ENCODE measurements at regions not wholly inside any gene's neighbourhood (a gene's known extent, or its start where the extent isn't known, plus 50 kb on each side); places are given as distances from the start of the nearest gene placed in this dataset.

DNA sequence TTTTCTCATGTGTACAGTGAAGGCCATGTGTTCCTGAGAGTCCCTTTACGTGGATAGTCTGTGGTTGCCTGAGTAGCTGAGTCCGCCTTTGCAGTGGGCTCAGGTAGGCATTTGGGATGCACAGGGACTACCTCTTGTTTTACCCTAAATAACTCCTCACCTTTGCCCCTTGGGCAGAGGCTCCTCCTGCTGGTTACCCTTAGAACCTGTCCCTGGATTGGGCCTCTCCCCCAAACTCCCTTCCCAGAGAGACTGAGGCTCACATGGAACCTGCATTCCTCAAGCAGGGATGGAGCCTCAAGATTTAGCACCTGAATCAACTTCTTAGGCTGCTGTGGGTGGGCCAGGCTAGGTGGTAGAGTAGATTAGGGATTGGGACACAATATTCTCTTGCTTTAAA lies 111.7 kb downstream of the FOXD2 start:
- ATAC-seq (peak; percentile 65), DNase-seq (ENCODE audit: low spot score) (no peak)

DNA sequence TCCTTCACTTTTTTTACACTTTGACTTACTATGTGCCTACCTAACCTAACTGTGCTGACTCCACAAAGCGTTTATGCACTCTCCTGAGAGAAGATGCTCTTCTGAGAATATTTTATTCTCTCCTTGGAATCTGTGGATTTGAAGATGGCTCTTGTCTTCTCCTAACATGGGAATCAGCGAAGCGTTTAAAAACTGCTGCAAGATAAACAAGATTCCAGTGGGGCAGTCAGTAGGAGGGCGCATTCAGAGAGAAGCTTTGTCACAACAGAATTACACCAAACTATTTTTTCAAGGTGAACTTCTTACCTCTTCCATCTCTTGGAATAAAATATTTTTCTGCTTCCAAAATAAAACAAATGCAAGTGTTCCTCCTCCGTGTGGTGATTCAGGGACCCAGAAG lies 113.1 kb downstream of the FOXD2 start:
- ATAC-seq: no peak
- no peak for DNase-seq (ENCODE audit: low spot score)

DNA sequence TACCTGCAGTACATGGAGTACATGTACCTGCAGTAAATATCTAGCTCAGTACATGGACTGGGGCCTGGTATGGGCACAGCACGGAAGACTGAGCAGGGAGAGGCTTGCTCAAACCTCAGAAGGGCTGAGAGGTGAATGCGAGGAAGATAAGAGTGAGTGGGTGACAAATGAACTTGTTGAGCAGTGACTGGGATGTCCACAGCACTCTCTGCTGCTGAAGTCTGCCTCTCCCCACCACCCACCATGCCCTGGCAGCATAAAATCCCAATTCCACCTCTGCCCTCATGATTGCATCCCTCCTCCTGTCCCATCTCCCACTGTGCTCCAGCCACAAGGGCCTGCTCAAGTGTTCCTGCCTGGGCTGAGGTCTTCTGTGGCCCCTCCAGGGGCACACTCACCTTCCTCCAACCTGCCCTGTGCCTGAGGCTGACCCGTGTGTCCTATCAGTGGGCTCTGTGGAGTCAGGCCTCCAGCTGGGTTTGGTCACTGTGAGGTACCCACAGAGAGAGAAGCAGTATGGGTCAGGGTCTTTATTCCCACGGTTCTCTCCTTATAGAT lies 114.2 kb downstream of the FOXD2 start:
- DNase-seq (ENCODE audit: low spot score) (no peak), ATAC-seq (no peak)

DNA sequence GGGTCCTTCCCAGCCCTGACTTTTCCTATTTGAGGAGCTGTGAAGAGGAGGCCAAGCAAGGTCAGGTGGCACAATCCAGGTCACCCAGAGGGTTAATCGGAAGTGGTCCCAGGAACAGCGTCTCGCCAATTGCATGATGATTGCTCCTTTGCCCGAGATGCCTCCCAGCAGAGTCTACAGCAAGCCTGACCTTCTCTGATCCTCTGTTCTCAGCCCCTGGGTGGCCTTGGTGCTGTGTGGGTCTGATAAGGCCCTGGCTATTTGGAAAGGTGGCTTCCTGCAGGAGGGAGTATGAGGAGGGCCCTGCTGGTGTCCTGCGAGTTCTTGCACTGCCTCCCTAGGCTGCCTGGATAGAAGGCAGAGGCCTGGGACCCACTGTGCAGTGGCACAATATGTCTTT lies 116.2 kb downstream of the FOXD2 start:
- DNase-seq (ENCODE audit: low spot score) (no peak), ATAC-seq (no peak)

DNA sequence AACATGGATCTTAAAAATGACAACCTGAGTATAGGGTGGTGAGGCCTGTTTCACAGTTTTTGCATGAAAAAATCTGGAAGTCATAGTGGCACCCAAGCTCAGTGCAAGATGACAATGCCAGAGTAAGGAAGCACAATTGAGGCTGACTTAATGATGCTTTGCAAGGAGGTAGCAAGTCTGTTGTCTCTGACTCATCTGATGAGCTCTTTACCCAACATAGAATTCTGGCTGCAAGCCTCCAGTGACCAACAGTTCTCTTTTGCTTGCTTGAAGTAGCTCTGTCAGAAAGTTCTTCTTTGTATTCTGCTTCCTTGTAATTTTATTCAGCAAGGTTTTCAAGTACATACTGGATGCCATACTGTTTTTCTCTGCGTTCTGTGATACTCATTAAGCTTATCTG lies 117.1 kb downstream of the FOXD2 start:
- DNase-seq (ENCODE audit: low spot score) (no peak), ATAC-seq (no peak)

DNA sequence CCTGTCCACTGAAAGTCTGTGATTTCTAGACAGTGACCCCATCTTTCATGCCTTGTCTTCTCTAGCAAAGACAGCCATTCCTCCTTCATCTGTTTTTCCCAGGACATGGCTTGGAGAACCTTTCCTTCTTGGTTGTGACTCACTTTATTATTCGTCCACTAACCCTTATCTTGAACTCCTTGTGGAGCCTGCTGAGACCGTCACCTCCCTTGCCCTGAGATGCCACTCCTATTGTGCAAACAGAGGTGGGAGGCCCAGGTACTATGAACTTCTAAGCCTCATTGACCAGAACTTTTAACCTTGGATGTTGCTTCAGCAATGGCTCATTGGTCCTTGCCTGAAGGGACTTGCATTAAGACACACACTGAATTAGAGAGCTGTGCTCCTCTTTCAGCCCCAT lies 117.5 kb downstream of the FOXD2 start:
- ATAC-seq (no peak), DNase-seq (ENCODE audit: low spot score) (no peak)

GRCh38 chr1:47555841-47556560 lies 118.2 kb downstream of the FOXD2 start:
- DNase-seq (ENCODE audit: low spot score): no peak
- no peak for ATAC-seq

GRCh38 chr1:47557066-47557465 lies 119.2 kb downstream of the FOXD2 start:
- ATAC-seq (no peak), DNase-seq (ENCODE audit: low spot score) (no peak)

DNA sequence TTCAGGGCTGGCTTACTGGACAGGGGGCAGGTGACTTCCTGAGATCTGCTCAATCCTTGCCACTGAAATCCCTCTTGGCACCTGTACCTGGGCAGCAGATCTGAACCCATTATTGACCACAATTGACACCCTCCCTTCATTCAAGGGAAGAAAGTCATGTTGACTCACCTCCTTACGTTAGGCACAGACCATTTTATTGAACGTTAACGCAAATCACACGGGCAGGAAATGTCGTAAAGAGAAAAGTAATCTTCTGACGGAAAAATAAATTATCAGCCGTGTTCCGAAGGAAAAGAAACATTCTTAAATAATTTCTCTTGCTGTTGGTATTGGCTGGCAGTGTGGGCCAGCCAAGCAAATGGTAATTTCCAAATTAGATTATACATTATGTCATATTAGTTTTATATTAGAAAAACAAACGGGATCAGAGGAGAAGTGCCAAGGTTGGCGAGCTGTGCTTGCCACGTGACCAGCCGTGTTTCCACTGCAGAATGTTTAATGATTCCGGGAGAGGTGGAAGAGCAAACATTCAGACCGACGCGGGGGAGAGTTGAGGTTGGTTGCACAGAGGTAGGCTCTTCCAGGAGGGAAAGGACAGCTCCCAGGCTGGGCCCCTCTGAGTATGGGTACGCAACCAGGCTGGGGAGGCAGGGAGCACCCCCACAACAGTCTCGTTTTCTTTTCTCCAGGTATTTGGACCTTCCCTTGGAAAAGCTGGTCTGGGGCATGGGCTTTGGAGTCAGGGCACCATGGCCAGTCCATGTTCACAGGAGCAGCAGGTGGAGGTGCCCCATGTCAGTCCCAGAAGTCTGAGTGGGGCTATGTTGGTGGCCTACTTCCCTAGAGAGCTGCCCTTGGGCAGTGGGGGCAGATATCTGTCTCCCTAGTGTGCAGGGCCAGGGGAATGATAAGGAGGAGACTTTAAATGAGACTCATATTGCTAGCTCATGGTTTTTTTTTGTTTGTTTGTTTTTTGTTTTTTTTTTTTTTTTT lies 121.1 kb downstream of the FOXD2 start:
- peak; percentile 87 for ATAC-seq
- DNase-seq (ENCODE audit: low spot score): peak; percentile 82

DNA sequence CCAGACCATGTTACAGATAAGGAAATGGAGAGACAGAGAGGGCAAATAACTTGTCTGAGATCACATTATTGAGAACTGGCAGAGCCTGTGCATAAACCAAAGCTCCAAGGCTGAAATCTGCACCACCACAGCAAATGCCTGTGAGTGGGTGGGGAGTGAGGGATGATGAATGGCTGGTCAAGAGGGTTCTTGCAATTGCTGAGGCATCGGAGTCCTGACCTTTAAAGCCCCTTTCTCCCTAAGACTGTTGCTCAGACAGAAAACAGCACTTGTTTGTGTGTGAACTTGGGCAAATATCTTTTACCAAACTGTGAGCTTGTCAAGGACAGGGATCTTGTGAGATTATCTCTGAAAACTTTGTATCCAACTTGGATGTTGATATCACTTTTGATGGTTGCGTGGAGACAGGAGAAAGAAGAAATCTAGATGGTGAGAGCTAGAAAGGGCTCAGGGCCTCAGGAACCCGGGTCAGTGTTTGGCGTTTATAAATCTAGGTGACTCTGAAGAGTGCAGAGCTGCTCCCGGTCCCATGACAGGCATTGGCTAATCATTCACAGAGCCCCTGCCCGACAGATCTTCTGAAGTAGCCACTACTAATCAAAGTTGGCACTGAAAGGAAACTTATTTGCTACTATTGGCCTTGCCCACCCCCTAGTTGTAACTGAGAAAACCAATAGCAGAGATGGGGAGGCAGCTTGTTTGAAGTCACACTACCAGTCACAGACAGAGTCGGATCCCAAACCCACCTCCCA lies 122.3 kb downstream of the FOXD2 start:
- peak; percentile 78 for DNase-seq (ENCODE audit: low spot score)
- ATAC-seq: peak; percentile 78

DNA sequence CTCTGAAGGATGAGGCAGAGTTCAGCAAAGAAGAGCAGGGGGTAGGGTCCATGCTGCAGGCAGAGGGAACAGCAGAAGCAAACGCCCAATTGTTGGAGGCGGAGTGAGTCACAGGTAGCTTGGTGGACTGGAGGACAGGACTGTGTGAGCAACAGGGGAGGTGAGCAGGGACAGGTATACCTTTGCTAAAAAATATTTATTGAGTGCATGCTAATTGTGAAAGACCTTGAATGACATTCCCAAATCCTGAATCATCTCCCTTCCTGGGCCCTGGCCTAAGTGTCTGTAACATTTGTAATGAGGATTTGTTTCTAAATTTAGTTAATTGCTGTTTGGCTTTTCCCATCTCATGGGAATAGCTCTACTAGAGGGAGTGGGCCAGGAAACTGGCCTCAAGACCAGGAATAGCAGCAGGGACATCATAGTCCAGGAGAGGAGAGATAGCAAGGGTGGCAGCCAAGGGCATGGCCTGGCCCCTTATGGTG lies 123.7 kb downstream of the FOXD2 start:
- no peak for ATAC-seq
- DNase-seq (ENCODE audit: low spot score): no peak

DNA sequence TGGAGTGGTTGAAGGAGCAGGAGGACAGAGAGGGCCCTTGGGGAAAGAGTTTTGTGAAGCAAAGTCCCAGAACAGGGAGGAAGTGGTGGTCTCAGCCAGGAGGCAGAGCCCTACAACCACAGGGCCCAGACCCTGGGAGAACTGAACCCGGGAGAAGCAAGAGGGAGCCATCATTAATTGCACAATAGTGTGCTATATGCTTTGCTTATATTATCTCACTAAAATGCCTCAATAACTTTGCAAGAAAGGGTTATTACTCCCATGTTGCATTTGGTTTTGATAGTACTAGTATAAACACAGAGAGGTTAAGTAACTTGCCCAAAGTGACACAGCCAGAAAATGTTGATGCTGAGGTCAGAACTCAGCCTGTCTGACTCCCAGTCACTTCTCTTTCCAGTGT lies 124.3 kb downstream of the FOXD2 start:
- no peak for DNase-seq (ENCODE audit: low spot score)
- ATAC-seq: no peak

DNA sequence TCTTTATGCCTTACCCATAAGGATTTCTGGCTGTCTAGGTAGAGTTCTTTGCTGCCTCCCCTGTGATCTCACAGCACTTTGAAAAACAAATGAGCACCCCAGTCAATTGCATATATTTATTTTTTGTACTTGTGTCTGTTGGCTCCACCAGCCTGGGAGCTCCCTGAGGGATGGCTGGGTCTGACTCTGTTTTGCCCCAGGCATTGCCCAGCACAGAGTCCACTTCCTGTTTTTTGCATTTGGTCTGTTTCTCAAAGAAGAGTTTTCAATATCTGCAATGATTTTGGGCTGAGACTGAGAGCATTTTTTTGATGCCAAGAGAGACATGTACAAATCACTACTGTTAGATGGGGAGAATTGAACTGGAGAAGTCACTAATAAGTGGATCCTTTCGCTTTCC lies 125.0 kb downstream of the FOXD2 start:
- ATAC-seq (no peak), DNase-seq (ENCODE audit: low spot score) (no peak)

- DNase-seq (ENCODE audit: low spot score): no peak
- ATAC-seq: no peak
Measured at GRCh38 chr1:47563201-47563600, 125.4 kb downstream of the FOXD2 start.

DNA sequence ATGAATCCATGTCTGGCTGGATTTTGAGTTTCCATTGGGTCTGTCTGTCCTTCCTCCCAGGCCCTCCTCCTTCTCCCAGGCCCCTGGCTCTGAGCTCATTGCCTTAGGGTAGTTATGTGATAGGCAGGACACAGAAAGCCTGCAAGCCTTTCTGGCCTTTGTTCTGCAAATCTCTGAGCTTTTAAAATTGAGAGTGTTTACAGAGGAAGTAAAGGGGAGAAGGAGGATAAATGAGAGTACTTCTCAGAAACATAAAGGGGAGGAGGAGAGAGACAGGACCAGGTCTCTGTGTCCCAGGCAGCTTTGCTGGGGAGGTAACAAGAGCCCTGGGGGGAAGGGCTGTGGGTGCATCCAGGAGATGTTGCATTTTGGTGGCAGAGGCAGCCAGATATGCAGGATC lies 126.7 kb downstream of the FOXD2 start:
- ATAC-seq: no peak
- no peak for DNase-seq (ENCODE audit: low spot score)

GRCh38 chr1:47565092-47565491 lies 127.2 kb downstream of the FOXD2 start:
- DNase-seq (ENCODE audit: low spot score) (no peak), ATAC-seq (no peak)

DNA sequence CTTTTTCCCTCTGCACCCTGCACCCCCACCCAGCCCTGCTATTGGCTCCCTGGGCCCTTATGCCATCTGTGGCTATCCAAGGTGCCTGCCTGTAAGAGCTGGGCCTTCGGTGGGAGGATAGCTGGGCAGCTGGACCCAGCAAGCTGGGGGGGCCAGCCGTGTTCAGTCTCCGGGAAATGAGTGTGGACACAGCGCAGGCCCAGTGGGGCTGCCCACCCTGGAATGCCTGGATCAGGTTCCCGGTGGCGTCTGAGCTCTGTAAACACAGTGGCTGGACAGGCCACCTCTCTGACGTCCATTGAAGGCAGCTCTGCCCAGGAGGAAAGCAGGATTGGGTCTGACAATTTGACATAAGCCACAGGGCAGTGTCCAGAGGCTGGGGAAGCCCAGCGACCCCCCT lies 127.8 kb downstream of the FOXD2 start:
- ATAC-seq (no peak), DNase-seq (ENCODE audit: low spot score) (no peak)

DNA sequence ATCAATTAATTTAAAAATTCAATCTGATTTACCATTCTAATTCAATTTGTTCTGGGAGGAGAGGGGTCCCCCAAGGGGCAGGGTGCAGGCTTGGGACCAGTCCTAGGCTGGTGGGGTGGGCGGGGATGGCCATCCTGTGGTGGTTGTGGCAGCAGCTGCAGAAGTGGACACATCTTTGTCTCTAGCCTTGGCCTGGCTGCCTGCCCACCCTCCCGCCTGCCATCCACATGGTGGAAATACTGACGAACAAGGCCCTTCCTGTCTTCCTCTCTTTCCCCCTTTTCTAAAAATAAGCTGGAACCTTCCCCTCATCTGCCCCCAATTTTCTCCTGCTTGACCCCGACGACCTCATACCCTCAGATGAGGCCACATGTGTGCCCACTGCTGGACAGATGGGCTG lies 130.9 kb downstream of the FOXD2 start:
- ATAC-seq (no peak), DNase-seq (ENCODE audit: low spot score) (no peak)

DNA sequence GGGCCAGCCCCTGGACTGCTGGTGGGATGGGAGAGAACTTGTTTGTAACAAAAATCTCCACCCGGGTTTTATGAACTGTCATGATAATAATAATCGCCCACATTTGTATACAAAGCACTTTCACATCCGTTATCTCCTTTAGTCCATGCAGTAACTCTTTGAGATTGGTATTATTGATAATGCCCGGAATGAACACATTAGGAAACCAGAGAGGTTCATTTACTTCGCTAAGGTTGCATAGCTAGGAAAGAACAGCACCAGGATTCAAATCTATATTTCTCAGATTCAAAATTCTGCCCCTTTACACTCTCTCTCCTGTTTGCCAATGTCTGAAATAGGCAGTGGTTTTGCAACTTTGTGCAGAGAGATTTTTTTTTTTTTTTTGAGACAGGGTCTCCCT lies 131.4 kb downstream of the FOXD2 start:
- DNase-seq (ENCODE audit: low spot score) (no peak), ATAC-seq (no peak)

GRCh38 chr1:47569681-47570470 lies 132.0 kb downstream of the FOXD2 start:
- DNase-seq (ENCODE audit: low spot score) (no peak), ATAC-seq (peak; percentile 70)
